ENCODE measurements at regions not wholly inside any gene's neighbourhood (a gene's known extent, or its start where the extent isn't known, plus 50 kb on each side); places are given as distances from the start of the nearest gene placed in this dataset.

DNA sequence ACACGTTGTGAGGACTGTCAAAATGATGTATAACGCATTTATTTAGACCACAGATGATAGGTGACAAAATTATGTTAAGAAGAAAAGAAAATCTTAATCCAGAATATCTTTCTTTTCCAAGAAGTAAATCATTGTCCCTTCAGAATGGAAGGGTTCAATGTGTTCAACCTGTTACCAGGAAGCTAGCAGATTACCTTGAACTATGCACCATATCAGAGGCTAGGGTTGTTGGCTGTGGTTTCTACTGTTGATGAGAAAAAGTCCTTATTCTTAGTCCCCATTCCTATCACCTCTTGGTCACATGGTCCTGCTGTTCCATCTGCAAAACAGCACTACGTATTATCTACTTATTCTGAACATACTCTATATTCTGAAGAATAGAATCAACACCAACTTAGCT, 339.5 kb upstream of the CADM1 start:
- Histone ChIP-seq H3K27ac (no peak overlapping the region), H3K36me3 (ENCODE audit: insufficient read depth in 1 of 2, low read depth in 1 of 2) (no peaks in the 10 kb centered on the region), H3K4me1 (no peaks in the 10 kb centered on the region), H3K27me3 (ENCODE audit: insufficient read depth in 3 of 3, low read length in 2 of 3) (no peaks in the 10 kb centered on the region), H3K9me3 (no peaks in the 10 kb centered on the region), H3K4me3 (no peak overlapping the region)
- TF ChIP-seq, protein P1, sequence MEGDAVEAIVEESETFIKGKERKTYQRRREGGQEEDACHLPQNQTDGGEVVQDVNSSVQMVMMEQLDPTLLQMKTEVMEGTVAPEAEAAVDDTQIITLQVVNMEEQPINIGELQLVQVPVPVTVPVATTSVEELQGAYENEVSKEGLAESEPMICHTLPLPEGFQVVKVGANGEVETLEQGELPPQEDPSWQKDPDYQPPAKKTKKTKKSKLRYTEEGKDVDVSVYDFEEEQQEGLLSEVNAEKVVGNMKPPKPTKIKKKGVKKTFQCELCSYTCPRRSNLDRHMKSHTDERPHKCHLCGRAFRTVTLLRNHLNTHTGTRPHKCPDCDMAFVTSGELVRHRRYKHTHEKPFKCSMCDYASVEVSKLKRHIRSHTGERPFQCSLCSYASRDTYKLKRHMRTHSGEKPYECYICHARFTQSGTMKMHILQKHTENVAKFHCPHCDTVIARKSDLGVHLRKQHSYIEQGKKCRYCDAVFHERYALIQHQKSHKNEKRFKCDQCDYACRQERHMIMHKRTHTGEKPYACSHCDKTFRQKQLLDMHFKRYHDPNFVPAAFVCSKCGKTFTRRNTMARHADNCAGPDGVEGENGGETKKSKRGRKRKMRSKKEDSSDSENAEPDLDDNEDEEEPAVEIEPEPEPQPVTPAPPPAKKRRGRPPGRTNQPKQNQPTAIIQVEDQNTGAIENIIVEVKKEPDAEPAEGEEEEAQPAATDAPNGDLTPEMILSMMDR (IDR thresholded peaks at IDR 0.05) = no peak
- intact Hi-C loops (cut with DNase I) = no loop called here
- ATAC-seq = no peak
- DNase-seq = no peak
- WGBS, 3 donors = 73 to 77% (median 77%) methylated on average over 3 of the region's 3 CpGs

DNA sequence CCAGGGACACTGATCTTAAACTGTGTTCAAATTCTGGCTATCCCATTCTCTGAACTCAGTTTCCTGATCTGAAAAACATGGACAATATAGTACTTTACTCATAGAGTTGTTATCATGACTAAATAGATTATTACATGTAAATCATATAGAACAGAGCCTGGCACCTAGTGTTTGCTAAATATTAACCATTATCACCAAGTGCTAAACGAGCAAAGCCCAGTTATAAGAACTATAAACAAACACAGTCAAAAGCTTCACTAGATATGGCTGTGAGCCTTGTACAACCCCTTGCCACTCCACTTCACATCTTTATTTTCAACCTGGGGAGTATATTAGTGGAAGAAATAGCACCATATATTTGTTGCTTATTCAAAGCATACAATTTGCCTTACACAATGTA, 338.9 kb upstream of the CADM1 start:
- Histone ChIP-seq H3K27ac (no peak overlapping the region), H3K27me3 (ENCODE audit: insufficient read depth in 3 of 3, low read length in 2 of 3) (no peaks in the 10 kb centered on the region), H3K36me3 (ENCODE audit: insufficient read depth in 1 of 2, low read depth in 1 of 2) (no peaks in the 10 kb centered on the region), H3K4me1 (no peaks in the 10 kb centered on the region), H3K9me3 (no peaks in the 10 kb centered on the region), H3K4me3 (no peak overlapping the region)
- DNase-seq = no peak
- WGBS, 3 donors = 74 to 91% (median 87%) methylated on average over 1 of the region's 1 CpG
- ATAC-seq = no peak
- intact Hi-C loops (cut with DNase I) = no loop called here
- TF ChIP-seq, protein P1 (IDR thresholded peaks at IDR 0.05) = no peak

DNA sequence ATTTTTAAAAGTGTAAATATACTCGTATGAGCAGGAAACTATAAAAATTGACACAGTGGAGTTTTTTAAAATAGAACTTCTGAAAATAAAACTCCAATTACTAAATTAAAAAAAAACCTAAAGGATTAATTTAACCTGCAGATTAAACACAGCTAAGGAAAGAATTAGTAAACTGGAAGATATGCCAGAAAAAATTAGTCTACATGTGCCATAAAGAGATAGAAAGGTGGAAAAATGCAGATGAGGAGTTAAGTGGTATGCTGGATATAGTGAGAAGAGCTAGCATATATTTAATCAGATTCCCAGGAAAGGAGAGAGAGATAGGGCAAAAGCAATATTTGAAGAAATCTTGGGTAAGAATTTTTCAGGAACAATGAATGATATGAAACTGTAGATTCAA, 315.8 kb upstream of the CADM1 start:
- Histone ChIP-seq H3K4me1 (no peaks in the 10 kb centered on the region), H3K27me3 (ENCODE audit: insufficient read depth in 3 of 3, low read length in 2 of 3) (no peaks in the 10 kb centered on the region), H3K9me3 (no peaks in the 10 kb centered on the region), H3K36me3 (ENCODE audit: insufficient read depth in 1 of 2, low read depth in 1 of 2) (no peaks in the 10 kb centered on the region), H3K4me3 (no peak overlapping the region), H3K27ac (no peak overlapping the region)
- TF ChIP-seq, protein P1 (IDR thresholded peaks at IDR 0.05) = no peak
- ATAC-seq (no peak), DNase-seq (no peak)
- intact Hi-C loops (cut with DNase I) = no loop called here
- 81 to 90% (median 83%) methylated on average over 1 of the region's 1 CpG for WGBS, 3 donors

DNA sequence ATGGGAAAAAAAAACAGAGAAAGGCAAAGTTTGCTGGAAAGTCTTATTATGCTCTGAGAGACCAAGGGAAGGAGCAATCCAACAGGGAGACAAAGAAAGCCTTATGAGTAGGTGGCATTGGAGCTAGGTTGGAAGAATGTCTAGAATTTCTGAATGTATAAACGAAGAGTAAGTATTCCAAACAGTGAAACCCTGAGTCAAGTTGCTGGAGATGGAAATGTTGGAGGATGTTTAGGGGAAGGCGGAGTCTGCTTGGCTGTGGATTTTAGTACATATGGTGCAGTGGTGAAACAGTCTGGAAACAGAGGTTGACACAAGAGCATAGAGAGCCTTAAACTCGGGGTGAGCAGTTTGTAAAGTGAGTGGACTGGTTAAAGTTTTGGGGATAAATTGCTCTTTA, 314.8 kb upstream of the CADM1 start:
- TF ChIP-seq, protein P1 (IDR thresholded peaks at IDR 0.05) = no peak
- Histone ChIP-seq H3K27ac (no peak overlapping the region), H3K9me3 (no peaks in the 10 kb centered on the region), H3K4me1 (no peaks in the 10 kb centered on the region), H3K36me3 (ENCODE audit: insufficient read depth in 1 of 2, low read depth in 1 of 2) (no peaks in the 10 kb centered on the region), H3K4me3 (no peak overlapping the region), H3K27me3 (ENCODE audit: insufficient read depth in 3 of 3, low read length in 2 of 3) (no peaks in the 10 kb centered on the region)
- 85 to 87% (median 87%) methylated on average over 3 of the region's 3 CpGs for WGBS, 3 donors
- DNase-seq = no peak
- intact Hi-C loops (cut with DNase I) = no loop called here
- ATAC-seq = no peak

DNA sequence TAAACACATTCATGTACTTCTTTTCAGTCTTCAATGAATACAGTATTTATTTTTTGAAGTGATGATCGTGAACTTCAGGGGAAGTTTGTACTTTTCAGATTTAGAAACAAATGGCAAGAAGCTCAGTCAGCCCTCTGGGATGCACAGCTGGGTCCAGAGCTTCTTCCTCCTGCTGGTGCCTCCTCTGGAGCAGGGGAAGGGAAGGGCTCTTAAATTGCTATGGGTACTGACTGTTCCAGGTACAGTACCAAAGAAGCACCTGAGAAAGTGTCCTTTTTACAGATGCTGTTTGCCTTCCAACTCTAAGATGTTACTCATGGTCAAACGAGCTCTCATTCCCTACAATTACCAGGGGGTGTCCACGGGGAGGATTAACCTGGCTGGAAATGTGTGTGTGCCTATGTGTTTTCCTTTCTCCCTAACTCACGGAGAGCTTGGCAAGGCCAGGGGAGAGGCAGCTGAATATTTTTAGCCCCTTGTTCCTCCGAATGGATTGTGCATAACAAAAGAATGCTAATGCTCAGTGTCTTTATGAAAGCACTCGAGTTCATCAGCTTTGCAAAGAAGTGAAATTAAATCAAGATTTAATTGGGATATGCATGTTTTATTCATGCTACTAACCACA, 313.7 kb upstream of the CADM1 start:
- intact Hi-C loops (cut with DNase I) = no loop called here
- Histone ChIP-seq H3K4me3 (no peak overlapping the region), H3K27me3 (ENCODE audit: insufficient read depth in 3 of 3, low read length in 2 of 3) (no peaks in the 10 kb centered on the region), H3K9me3 (no peaks in the 10 kb centered on the region), H3K4me1 (no peaks in the 10 kb centered on the region), H3K36me3 (ENCODE audit: insufficient read depth in 1 of 2, low read depth in 1 of 2) (no peaks in the 10 kb centered on the region), H3K27ac (no peak overlapping the region)
- no peak for ATAC-seq
- WGBS, 3 donors = 40 to 46% (median 43%) methylated on average over 6 of the region's 6 CpGs
- no peak for DNase-seq
- TF ChIP-seq, protein P1 (IDR thresholded peaks at IDR 0.05) = no peak
